ENCODE measurements at regions not wholly inside any gene's neighbourhood (a gene's known extent, or its start where the extent isn't known, plus 50 kb on each side); places are given as distances from the start of the nearest gene placed in this dataset.

- Histone ChIP-seq H2AFZ (ENCODE audit: insufficient read depth, low read length, poor library complexity) (no peak overlapping the region), H2AK5ac (ENCODE audit: low read length) (no peak overlapping the region), H3K18ac (ENCODE audit: low read length) (no peak overlapping the region), H4K12ac (ENCODE audit: low read depth, low read length) (no peak overlapping the region), H3K36me3 (ENCODE audit: control insufficient read depth in 1 of 2, insufficient read depth in 2 of 2, low read length in 2 of 2) (no peaks in the 10 kb centered on the region), H3K27me3 (ENCODE audit: insufficient read depth, low read length) (no peaks in the 10 kb centered on the region), H3K9ac (ENCODE audit: low read length) (no peak overlapping the region), H3K4me1 (ENCODE audit: control insufficient read depth in 1 of 2, insufficient read depth in 2 of 2, low read length in 2 of 2) (no peaks in the 10 kb centered on the region), H3K4me2 (ENCODE audit: low read length) (no peak overlapping the region), H4K91ac (ENCODE audit: low read depth, low read length) (no peak overlapping the region), H2BK5ac (ENCODE audit: low read depth, low read length, poor library complexity) (no peak overlapping the region), H4K8ac (ENCODE audit: low read depth, low read length) (no peak overlapping the region), H3K14ac (ENCODE audit: low read length) (no peak overlapping the region), H2BK120ac (ENCODE audit: insufficient read depth, low read length, poor library complexity) (no peak overlapping the region), H3K27ac (ENCODE audit: low read depth, low read length) (no peak overlapping the region), H3K9me3 (ENCODE audit: insufficient read depth, low read depth, low read length) (no peaks in the 10 kb centered on the region), H3K4me3 (ENCODE audit: low read depth, low read length) (no peak overlapping the region), H3K23ac (ENCODE audit: low read length) (no peak overlapping the region), H3K79me2 (ENCODE audit: control insufficient read depth, insufficient read depth, low read length, poor library complexity) (no peaks in the 10 kb centered on the region), H3K79me1 (ENCODE audit: low read length) (no peaks in the 10 kb centered on the region), H3K4ac (ENCODE audit: low read depth, low read length) (no peak overlapping the region), H2BK12ac (ENCODE audit: low read length) (no peak overlapping the region)
- peak in 1 of 2 donors; percentile 54 for DNase-seq
- WGBS (ENCODE audit: extremely low coverage, insufficient coverage, insufficient read length), result no CpG with 5 or more reads among the region's 2 CpGs
Observed at GRCh38 chr12:89181271-89181920, 170.9 kb downstream of the DUSP6 start.

- Histone ChIP-seq H3K9me3 (ENCODE audit: insufficient read depth, low read depth, low read length) (no peaks in the 10 kb centered on the region), H3K23ac (ENCODE audit: low read length) (no peak overlapping the region), H2BK5ac (ENCODE audit: low read depth, low read length, poor library complexity) (no peak overlapping the region), H3K79me1 (ENCODE audit: low read length) (no peaks in the 10 kb centered on the region), H3K18ac (ENCODE audit: low read length) (no peak overlapping the region), H4K12ac (ENCODE audit: low read depth, low read length) (no peak overlapping the region), H3K36me3 (ENCODE audit: control insufficient read depth in 1 of 2, insufficient read depth in 2 of 2, low read length in 2 of 2) (no peaks in the 10 kb centered on the region), H4K91ac (ENCODE audit: low read depth, low read length) (no peak overlapping the region), H3K4me3 (ENCODE audit: low read depth, low read length) (no peak overlapping the region), H3K4me1 (ENCODE audit: control insufficient read depth in 1 of 2, insufficient read depth in 2 of 2, low read length in 2 of 2) (no peaks in the 10 kb centered on the region), H3K4me2 (ENCODE audit: low read length) (no peak overlapping the region), H2BK120ac (ENCODE audit: insufficient read depth, low read length, poor library complexity) (no peak overlapping the region), H3K9ac (ENCODE audit: low read length) (no peak overlapping the region), H3K27ac (ENCODE audit: low read depth, low read length) (no peak overlapping the region), H2AFZ (ENCODE audit: insufficient read depth, low read length, poor library complexity) (no peak overlapping the region), H2AK5ac (ENCODE audit: low read length) (no peak overlapping the region), H4K8ac (ENCODE audit: low read depth, low read length) (no peak overlapping the region), H3K27me3 (ENCODE audit: insufficient read depth, low read length) (no peaks in the 10 kb centered on the region), H3K4ac (ENCODE audit: low read depth, low read length) (no peak overlapping the region), H2BK12ac (ENCODE audit: low read length) (no peak overlapping the region), H3K14ac (ENCODE audit: low read length) (no peak overlapping the region), H3K79me2 (ENCODE audit: control insufficient read depth, insufficient read depth, low read length, poor library complexity) (no peaks in the 10 kb centered on the region)
- no CpG with 5 or more reads among the region's 2 CpGs for WGBS (ENCODE audit: extremely low coverage, insufficient coverage, insufficient read length)
- no peak for DNase-seq
Observed at GRCh38 chr12:89180496-89180895, 171.8 kb downstream of the DUSP6 start.

GRCh38 chr12:89179983-89180382 is 172.3 kb downstream of the DUSP6 start:
- H2BK120ac ChIP-seq (ENCODE audit: insufficient read depth, low read length, poor library complexity), result no peak overlapping the region
- no peak overlapping the region for H2BK5ac ChIP-seq (ENCODE audit: low read depth, low read length, poor library complexity)
- no peak overlapping the region for H3K14ac ChIP-seq (ENCODE audit: low read length)
- no peaks in the 10 kb centered on the region for H3K36me3 ChIP-seq (ENCODE audit: control insufficient read depth in 1 of 2, insufficient read depth in 2 of 2, low read length in 2 of 2)
- H4K12ac ChIP-seq (ENCODE audit: low read depth, low read length), result no peak overlapping the region
- no peak overlapping the region for H3K18ac ChIP-seq (ENCODE audit: low read length)
- H4K8ac ChIP-seq (ENCODE audit: low read depth, low read length), result no peak overlapping the region
- H4K91ac ChIP-seq (ENCODE audit: low read depth, low read length), result no peak overlapping the region
- no CpG with 5 or more reads among the region's 1 CpG for WGBS (ENCODE audit: extremely low coverage, insufficient coverage, insufficient read length)
- no peak overlapping the region for H2AK5ac ChIP-seq (ENCODE audit: low read length)
- H2BK12ac ChIP-seq (ENCODE audit: low read length), result no peak overlapping the region
- no peaks in the 10 kb centered on the region for H3K27me3 ChIP-seq (ENCODE audit: insufficient read depth, low read length)
- no peaks in the 10 kb centered on the region for H3K4me1 ChIP-seq (ENCODE audit: control insufficient read depth in 1 of 2, insufficient read depth in 2 of 2, low read length in 2 of 2)
- no peaks in the 10 kb centered on the region for H3K79me2 ChIP-seq (ENCODE audit: control insufficient read depth, insufficient read depth, low read length, poor library complexity)
- peak in 1 of 2 donors; percentile 21 for DNase-seq
- no peak overlapping the region for H3K23ac ChIP-seq (ENCODE audit: low read length)
- no peak overlapping the region for H3K4me3 ChIP-seq (ENCODE audit: low read depth, low read length)
- H3K79me1 ChIP-seq (ENCODE audit: low read length), result no peaks in the 10 kb centered on the region
- H3K9ac ChIP-seq (ENCODE audit: low read length), result no peak overlapping the region
- no peak overlapping the region for H3K4me2 ChIP-seq (ENCODE audit: low read length)
- no peaks in the 10 kb centered on the region for H3K9me3 ChIP-seq (ENCODE audit: insufficient read depth, low read depth, low read length)
- H2AFZ ChIP-seq (ENCODE audit: insufficient read depth, low read length, poor library complexity), result no peak overlapping the region
- no peak overlapping the region for H3K4ac ChIP-seq (ENCODE audit: low read depth, low read length)
- no peak overlapping the region for H3K27ac ChIP-seq (ENCODE audit: low read depth, low read length)

- Histone ChIP-seq H2BK12ac (ENCODE audit: low read length) (no peak overlapping the region), H3K79me2 (ENCODE audit: control insufficient read depth, insufficient read depth, low read length, poor library complexity) (no peaks in the 10 kb centered on the region), H3K4me3 (ENCODE audit: low read depth, low read length) (no peak overlapping the region), H3K36me3 (ENCODE audit: control insufficient read depth in 1 of 2, insufficient read depth in 2 of 2, low read length in 2 of 2) (no peaks in the 10 kb centered on the region), H2BK5ac (ENCODE audit: low read depth, low read length, poor library complexity) (no peak overlapping the region), H3K9ac (ENCODE audit: low read length) (no peak overlapping the region), H3K79me1 (ENCODE audit: low read length) (no peaks in the 10 kb centered on the region), H3K23ac (ENCODE audit: low read length) (no peak overlapping the region), H3K9me3 (ENCODE audit: insufficient read depth, low read depth, low read length) (no peaks in the 10 kb centered on the region), H2AK5ac (ENCODE audit: low read length) (no peak overlapping the region), H3K4me1 (ENCODE audit: control insufficient read depth in 1 of 2, insufficient read depth in 2 of 2, low read length in 2 of 2) (no peaks in the 10 kb centered on the region), H4K91ac (ENCODE audit: low read depth, low read length) (no peak overlapping the region), H3K27me3 (ENCODE audit: insufficient read depth, low read length) (no peaks in the 10 kb centered on the region), H3K4me2 (ENCODE audit: low read length) (no peak overlapping the region), H3K27ac (ENCODE audit: low read depth, low read length) (no peak overlapping the region), H3K4ac (ENCODE audit: low read depth, low read length) (no peak overlapping the region), H4K8ac (ENCODE audit: low read depth, low read length) (no peak overlapping the region), H4K12ac (ENCODE audit: low read depth, low read length) (no peak overlapping the region), H2BK120ac (ENCODE audit: insufficient read depth, low read length, poor library complexity) (no peak overlapping the region), H2AFZ (ENCODE audit: insufficient read depth, low read length, poor library complexity) (no peak overlapping the region), H3K14ac (ENCODE audit: low read length) (no peak overlapping the region), H3K18ac (ENCODE audit: low read length) (no peak overlapping the region)
- WGBS (ENCODE audit: extremely low coverage, insufficient coverage, insufficient read length), result no CpG with 5 or more reads among the region's 1 CpG
- DNase-seq, result peak in 1 of 2 donors; percentile 8
Observed at GRCh38 chr12:89179245-89179644, 173.1 kb downstream of the DUSP6 start.

All from trophoblast cell (in vitro differentiated cells and primary cell).